GM21528 (cell line): ENCODE measurements at regions not wholly inside any gene's neighbourhood (a gene's known extent, or its start where the extent isn't known, plus 50 kb on each side); places are given as distances from the start of the nearest gene placed in this dataset.

Source experiments
- ATAC-seq: cut with Tn5 transposase; IDR thresholded peaks from one replicate; pipeline ENCODE4 v1.9.1; 2021; ENCODE audit warnings: mild to moderate bottlenecking, moderate library complexity; ENCODE audit not compliant: unreplicated experiment, low FRiP score

DNA sequence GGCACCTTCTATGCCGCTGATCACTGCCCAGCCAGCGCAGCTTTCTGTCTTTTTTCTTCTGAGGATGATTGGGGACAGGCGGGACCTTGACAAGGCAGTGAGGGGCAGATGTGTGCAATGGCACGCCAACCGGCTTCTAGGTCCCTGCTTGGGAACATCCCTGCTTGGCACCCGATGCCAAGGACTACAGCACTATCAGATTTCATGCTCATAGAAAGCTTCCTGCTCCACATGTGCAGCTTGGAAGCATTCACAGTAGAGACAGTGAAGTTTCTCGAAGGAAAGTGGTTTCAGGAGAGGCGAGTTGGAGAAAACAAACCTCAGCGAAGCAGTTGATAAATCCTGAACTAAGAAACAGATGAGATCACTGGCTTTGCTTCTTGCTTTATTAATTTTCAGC, 267.5 kb upstream of the HABP2 start:
- no peak for ATAC-seq

DNA sequence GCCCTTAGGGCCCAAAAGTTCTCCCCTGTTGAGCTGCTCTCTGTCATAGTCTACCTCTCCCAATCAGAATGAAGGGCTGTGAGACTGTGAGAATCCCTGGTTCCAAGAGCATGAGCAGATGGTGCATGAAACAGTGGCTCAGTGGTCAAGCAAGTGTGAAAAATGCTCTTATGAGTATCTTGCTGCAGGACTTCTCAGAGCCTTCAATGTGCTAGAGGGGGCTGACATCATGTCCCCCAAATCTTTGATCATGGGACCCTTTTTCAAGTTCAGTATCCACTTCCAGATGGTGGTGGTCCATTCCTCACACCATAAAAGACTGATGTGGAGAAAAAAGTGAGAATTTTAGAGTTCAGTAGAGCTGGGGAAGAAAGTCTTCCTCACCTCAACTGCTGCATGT, 265.3 kb upstream of the HABP2 start:
- no peak for ATAC-seq

DNA sequence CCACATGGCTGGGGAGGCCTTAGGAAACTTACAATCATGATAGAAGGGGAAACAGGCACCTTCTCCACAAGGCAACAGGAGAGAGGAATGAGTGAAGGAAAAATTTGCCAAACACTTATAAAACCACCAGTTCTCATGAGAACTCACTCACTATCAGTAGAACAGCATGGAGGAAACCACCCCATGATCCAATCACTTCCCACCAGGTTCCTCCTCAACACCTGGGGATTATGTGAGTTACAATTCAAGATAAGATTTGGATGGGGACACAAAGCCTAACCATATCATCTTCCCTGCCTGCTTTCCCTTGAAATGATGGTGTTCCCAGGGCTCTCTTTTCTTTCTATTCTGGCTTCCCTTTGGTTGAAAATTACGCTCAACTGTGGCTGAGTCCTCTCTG, 262.7 kb upstream of the HABP2 start:
- ATAC-seq: no peak

DNA sequence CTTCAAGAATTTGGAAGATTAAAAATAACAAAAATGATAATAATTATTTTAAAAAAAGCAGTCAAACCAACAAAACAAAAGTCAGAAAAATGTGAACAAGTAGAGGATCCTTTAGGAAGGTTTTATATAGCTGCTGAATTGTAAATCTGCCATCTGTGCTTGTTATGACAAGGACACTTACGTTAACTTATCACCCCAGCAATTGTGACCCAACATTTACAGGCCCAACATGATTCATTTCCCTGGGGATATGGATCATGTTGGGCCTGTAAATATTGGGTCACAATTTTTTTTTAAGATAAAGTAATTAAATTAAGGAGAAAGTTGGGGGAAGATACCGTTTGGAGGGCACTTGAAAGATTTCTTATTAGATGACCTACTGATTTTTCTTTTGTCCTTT, 261.4 kb upstream of the HABP2 start:
- ATAC-seq: no peak

DNA sequence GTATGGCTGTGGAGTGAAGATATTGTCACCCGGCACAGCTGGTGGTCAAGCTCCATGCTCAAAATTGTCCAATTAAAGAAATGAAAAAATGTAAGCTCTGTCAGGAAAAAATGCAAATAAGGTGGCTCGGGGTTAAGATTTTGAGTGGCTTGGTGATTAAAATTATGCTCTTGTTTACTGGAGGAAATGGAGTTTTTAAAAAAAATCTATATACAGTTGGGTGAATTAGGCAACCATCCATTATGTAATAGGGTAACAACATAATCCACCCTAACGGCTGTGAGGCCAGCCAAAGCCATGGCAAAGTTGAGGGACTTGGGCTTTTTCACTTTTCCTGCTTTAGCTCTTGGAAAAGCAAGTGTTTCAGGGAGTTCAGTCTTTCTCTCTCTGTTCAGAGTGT, 260.8 kb upstream of the HABP2 start:
- ATAC-seq: no peak

DNA sequence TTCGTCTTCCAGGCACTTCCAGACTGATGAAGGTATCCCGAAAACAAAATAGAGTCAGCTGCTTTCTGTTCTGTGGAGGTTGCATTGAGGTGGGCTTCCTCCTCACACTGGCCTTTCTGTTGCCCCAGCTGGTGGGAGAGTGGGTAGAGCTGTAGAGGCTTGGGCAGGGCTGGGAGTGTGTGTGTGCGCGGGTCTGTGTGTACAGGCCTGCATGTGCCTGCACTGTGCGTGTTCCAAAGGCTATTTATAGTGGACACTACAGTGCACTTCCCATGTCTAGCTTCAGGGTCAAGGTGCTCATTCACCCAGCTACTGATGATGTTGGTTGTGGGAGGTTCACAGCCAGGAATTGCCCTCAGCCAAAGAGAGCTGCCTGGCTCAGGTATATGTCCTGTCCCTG, 260.1 kb upstream of the HABP2 start:
- ATAC-seq: no peak

DNA sequence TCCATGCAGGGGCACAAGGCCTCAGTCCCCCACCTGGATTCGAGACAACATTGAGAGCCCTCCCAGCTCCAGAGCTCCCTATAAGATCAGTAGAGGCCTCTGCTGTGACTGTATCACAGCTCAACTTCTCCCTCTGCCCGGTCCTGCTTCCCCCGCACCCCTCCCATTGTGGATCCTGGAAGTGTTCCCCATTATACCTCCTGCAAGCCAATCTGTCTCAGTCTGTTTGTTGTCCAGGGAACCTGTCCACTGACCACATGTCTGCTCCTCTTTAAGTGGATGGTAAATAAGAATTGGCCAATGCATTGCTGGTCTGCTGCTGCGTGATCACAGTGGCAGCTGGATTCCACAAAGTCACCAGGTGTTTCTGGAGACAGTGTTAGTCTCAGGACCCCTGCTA, 259.7 kb upstream of the HABP2 start:
- ATAC-seq: no peak

DNA sequence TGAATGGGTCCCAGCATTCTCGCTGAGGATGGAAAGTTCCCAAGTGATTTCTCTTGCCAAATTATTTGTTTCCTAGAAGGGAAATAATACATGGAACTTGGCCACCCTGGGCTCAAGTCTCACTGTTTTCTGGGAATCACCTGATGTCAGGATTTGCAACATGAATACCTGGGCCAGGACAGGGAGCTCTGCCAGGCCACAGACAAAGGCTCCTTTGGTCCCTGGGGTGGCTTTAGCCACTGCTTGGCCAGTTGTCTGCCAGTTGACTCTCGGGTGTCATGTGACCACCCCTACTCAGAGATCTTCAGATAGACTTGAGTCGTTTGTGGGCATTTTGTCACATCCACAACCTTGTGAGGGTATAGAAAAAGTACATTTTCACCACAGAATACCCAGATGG, 258.0 kb upstream of the HABP2 start:
- no peak for ATAC-seq

DNA sequence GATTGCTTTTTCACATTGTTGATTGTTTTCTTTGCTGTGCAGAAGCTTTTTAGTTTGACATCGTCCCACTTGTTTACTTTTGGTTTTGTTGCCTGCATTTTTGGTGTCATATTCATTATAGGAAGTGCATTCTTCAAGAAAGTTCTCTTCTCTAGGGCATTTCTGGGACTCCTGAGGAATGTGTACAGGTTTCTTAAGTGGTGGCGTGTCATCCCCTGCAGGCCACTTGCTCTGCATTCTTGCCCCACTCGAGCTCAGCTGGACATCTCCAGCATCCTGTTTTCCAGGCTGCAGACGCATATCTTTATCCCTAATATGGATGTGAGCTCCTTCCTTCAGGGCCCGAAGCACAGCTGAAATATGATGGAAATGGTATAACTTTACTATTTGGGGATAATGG, 255.6 kb upstream of the HABP2 start:
- no peak for ATAC-seq

DNA sequence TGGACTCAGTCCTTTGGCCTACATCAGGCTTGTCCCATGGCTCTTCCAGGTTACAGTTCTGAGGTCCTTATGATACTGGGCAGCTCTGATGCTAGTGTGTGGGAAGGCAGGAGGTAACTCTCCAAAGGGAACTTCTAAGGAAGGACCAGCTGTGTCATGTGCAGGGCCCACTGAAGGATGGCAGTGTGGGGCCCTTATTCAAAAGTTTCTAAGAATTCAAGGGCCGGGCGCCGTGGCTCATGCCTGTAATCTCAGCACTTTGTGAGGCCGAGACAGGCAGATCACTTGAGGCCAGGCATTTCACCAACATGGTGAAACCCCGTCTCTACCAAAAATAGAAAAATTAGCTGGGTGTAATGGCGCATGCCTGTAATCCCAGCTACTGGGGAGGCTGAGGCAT, 254.2 kb upstream of the HABP2 start:
- ATAC-seq: no peak

DNA sequence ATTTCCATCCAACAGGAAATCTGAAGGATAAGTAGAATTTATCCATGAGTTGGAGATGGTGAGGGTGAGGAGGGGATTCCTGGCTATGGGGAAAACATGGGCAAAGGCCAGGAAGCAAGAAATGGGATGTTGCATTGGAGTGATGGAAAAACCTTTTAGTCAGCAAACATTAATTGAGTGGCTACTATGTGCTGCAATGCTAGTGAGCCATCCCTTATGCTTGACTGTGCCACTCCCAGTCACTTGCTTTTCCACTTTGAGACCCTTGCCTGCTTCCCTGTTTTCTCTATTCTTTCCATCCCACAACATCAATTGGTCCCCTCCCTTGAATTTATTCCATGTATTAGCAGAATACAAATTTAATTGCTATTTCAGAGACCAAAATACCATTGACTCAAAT, 252.7 kb upstream of the HABP2 start:
- no peak for ATAC-seq

DNA sequence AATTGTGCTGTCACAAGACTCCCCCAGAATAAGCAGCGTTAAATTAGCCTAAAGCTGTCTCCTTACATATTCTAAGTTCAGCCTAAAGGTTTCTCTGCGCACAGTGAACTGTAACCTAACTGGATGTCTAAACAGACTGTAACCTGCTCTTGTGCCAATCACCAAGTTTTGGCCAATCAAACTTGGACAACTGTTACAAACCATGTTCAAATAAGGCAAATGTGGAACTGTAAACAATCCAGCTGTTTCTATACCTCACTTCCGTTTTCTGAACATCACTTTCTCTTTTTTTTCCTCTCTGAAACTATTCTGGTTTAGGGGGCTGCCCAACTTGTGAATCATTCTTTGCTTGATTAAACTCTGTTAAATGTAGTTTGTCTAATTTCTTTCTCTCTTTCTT, 252.2 kb upstream of the HABP2 start:
- ATAC-seq: no peak

DNA sequence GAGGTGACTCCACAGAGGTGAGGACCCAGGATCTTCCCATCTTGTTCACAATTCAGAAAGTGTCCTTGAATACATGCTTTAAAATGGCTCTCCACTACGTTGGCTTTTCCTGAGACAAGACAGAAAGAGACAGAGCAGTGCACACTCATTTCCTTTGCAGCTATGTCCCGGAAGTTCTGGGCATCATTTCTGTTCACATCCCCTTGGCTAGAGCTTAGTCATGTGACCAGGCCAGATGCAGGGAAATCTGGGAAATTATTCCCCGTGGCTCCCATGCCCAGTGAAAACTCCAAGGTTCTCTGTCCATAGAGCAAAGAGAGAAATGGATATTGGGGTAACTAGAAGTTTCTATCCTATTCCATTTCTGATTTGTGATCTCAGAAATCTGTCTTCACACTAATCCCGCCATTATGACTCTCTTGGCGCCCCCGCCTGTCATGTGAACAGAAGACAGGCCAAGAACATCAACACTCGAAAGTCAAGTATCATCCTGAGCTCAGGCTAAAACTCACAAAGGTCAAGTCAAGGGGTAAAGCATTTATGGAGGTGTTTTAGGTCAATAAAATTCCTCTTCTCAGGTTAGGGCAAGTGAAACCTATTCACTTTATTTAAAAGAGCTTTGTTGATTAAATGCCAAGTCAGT, 251.4 kb upstream of the HABP2 start:
- no peak for ATAC-seq

DNA sequence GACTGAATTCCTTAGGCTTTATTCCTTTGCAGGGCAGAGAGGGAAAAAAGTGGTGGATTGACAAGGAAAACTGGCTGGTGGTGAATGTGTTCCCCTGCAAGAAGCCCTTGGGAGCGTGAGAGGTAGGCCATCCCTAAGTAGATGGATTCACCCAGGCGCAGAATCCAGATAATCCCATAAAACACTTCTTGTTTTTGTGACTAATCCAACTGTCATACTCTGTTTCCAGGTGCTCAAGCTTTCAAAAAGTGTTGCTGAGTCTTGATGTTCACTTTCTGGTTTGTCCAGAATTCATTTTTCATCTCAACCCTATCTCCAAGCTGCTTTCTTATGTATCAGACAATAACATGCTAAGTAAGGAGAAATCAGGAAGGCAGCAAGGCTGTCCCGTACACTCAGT, 250.8 kb upstream of the HABP2 start:
- no peak for ATAC-seq

DNA sequence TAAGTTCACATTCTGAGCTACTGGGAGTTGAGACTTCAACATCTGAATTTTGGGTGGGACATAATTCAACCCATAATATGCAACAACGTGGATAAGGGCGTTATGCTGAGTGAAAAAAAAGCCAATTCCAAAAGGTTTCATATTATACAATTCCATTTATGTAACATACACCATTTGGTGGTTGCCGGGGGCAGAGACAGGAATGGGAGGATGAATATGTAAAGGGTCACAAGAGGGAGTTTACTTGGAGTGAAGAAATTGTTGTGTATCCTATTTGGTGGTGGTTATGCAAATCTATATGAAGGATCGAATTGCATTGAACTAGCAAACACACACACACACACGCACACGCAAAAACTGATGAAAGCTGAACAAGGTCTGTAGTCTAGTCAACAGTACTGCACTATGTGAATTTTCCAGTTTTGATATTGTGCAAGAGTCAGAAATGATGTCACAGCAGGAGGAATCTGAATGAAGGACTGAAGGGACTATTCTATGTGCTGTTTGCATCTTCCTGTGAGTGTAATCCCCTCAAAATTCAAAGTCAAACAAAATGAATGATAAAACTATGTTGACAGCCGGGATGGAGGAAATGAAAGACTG, 249.2 kb upstream of the HABP2 start:
- ATAC-seq: no peak

DNA sequence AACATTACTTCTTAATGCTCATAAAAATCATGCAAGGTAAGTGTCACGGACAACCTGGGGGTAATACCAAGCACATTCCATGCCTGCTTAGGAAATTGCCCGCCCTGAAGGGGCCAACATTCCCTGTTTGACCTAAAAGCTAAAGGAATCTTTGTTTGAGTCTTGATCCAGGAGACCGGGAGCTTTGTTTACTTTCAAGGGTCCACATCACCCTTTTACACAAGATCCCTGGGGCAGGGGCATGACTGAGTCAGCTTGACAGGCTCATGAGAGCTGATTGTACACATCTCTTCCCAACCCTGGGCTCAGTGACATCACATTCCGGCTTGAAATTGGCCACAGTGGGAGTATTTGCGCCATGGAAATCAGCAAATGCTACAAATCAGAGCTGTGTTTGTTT, 248.1 kb upstream of the HABP2 start:
- no peak for ATAC-seq

DNA sequence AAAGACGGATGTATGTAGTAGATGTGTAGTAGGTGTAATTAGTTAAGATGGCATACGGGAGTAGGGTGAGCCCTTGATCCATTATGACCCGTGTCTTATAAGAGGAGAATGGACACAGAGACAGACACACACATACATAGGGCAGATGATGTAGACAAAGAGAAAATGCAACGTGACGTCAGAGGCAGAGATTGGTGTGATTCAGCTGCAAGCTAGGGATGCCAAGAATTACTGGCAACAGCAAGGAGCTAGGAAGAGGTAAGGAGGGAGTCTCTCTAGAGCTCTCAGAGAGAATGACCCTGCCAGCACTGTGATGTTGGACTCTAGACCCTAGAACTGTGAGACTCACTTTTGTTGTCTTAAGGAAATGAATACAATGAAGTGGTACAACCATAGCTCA, 247.0 kb upstream of the HABP2 start:
- ATAC-seq: no peak

DNA sequence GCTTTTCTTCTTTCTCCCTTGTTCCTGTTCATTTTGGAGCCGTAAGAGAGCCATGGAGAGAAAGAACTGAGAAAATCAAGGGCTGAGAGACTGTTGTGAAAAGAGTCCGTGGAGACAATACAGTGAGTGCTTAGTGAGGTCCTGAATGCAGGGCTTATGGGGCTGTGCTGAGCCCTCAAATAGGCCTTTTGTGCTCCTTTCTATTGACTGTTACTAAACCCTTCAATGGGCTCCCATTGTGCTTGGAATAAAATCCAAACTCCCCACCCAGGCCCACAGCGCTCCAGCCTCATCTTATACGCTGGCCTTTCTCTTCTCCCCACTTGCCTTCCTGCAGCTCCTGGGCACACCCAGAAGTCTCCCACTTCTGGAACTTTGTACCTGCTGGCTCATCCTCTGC, 243.1 kb upstream of the HABP2 start:
- ATAC-seq: no peak

DNA sequence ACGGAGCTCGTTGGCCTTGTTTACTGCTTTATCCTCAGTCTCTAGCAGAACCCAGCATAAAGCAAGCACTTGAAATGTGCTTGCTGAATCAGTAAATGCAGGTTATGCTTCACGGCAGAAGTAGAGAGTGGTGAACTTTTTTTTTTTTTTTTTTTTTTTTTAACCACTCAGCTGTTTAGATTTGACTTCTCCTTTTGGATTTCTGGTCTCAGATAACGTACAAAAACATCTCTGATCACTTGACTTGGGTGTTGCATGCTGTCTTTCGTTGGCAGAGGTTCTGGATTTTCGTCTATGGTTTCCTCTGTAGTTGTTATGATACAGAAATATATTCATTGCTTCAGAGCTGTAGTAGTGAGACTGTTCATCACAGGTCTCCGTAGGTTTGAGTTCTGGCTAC, 242.5 kb upstream of the HABP2 start:
- no peak for ATAC-seq

DNA sequence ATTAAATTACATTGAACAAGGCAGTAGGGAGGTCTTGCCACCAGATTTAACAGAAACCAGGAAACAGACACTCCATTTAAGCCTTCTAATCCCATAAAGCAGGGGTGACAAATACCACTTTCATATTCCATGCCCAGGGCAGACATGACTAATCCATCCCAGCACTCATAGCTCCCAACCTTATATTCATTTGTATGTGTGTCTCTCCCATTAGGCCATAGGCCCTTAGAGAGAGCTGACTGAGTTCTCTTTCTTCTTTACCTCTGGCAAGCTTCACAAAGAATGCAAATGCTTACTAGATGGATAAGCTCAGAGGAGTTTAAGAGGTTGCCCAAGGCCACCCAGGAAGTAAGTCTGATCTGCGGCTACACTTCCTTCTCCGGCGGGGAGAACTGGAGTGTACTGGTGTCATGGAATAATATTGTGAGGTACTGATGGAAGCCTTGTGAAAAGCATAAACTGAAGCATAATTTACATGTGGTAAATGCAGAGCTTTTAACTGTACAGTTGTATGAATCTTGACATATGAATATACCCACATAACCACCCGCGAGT, 239.7 kb upstream of the HABP2 start:
- no peak for ATAC-seq

DNA sequence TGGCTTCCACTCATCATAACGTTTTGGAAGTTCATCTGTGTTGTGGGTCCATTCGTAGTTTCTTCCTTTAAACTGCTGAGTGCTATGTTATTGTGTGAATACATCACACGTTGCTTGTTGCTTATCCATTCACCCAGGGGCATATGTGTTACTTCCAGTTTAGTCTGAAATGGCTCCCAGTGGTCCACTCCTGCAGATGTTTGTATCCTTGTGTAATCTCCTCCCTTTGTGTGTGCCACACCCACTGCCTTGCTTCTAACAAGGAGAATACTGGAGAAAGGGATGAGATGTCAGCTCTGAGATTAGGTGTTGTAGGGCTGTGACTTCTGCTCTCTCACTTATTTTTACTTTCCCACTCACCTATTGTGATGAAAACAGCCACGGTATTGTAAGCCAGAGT, 239.1 kb upstream of the HABP2 start:
- ATAC-seq: no peak

DNA sequence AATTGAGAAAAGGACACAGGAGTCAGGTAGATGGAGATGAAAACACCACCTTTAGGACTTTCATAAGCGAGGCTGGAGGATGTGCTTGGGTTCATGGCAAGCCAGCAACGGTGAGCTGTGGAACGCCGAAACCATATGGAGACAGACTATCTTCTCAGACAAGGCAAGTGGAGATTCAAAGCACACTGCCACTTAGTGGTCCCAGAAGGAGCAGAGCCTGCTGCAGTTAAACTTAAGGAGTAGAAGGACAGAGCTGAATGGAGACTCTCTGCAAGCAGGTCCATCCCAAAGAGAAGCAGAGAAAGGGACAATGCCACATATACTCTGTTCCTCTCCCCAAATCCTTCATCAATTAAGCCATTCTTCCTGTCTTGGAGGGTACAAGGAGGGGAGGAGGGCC, 236.3 kb upstream of the HABP2 start:
- no peak for ATAC-seq

DNA sequence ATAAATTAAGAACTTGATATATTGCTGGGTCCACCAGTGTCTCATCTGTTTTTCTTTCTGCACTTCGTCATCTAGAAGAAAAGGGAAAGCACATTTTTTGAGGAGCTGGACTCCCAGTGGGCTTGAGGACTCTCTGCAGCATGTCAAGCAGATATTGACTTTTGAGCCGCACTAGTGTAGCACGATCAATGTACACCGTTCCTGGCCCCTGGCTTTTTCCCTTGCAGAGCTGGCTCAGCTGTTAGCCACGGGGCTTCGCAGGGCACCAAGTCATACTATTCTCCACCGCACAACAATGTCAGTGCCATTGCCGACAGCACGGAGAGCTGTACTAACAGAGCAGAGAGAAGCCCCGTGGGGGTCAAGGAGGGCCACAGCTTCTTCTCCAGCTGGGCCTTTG, 235.4 kb upstream of the HABP2 start:
- ATAC-seq: no peak
